Choroid plexus epithelial cell (primary cell): ENCODE measurements at regions not wholly inside any gene's neighbourhood (a gene's known extent, or its start where the extent isn't known, plus 50 kb on each side); places are given as distances from the start of the nearest gene placed in this dataset.

Experiments used
- DNase-seq: peaks from one replicate; pipeline ENCODE4 v3.0.0-alpha.2; 2010; ENCODE audit warnings: low read depth
- H3K4me3 ChIP-seq: 2 replicates; pipeline ENCODE4 v1.5.1; 2011; ENCODE audit warnings: low read depth, mild to moderate bottlenecking, control low read depth, low read length, moderate library complexity
- CTCF ChIP-seq: conservative IDR thresholded peaks from 2 replicates; pipeline ENCODE4 v1.5.1; 2011; ENCODE audit warnings: low read depth, mild to moderate bottlenecking, control low read depth, inconsistent platforms, low read length, moderate library complexity

- DNase-seq: no peak
- no peak for TF ChIP-seq CTCF
Observed at GRCh38 chr4:1543561-1543960, 137.3 kb upstream of the NKX1-1 start.

GRCh38 chr4:1542516-1543320 is 136.5 kb upstream of the NKX1-1 start:
- DNase-seq: no peak
- TF ChIP-seq CTCF: no peak
- no peak overlapping the region for H3K4me3 ChIP-seq

More at GRCh38 chr4:1543561-1543960, 137.3 kb upstream of the NKX1-1 start:
- no peak overlapping the region for H3K4me3 ChIP-seq

- no peak for TF ChIP-seq CTCF
- H3K4me3 ChIP-seq: no peak overlapping the region
- no peak for DNase-seq
Observed at GRCh38 chr4:1542226-1542490, 135.9 kb upstream of the NKX1-1 start.

- no peak for TF ChIP-seq CTCF
- no peak overlapping the region for H3K4me3 ChIP-seq
- no peak for DNase-seq
Observed at GRCh38 chr4:1541449-1542225, 135.4 kb upstream of the NKX1-1 start.

- DNase-seq: no peak
- no peak overlapping the region for H3K4me3 ChIP-seq
- no peak for TF ChIP-seq CTCF
Observed at GRCh38 chr4:1540601-1541375, 134.5 kb upstream of the NKX1-1 start.

GRCh38 chr4:1539859-1540600 is 133.8 kb upstream of the NKX1-1 start:
- H3K4me3 ChIP-seq: no peak overlapping the region
- no peak for TF ChIP-seq CTCF
- no peak for DNase-seq
